Stimulated activated CD4-positive, alpha-beta T cell treated with anti-CD3 and anti-CD28 coated beads, Interleukin-1b, Interleukin-23, amount 100 ng/mL, for 24 hours (primary cell): ENCODE measurements at regions not wholly inside any gene's neighbourhood (a gene's known extent, or its start where the extent isn't known, plus 50 kb on each side); places are given as distances from the start of the nearest gene placed in this dataset.
"Not testable (repeated sequence)": the region's sequence is repeated elsewhere in the genome, so short reads cannot be mapped to it uniquely, and the experiment has no call there.

Experiments
- DNase-seq, 4 experiments: peaks; one replicate each; pipeline ENCODE4 v3.0.0-alpha.2; 2020; ENCODE audit warnings: low read depth in 4 of 4, low spot score in 1 of 4

DNA sequence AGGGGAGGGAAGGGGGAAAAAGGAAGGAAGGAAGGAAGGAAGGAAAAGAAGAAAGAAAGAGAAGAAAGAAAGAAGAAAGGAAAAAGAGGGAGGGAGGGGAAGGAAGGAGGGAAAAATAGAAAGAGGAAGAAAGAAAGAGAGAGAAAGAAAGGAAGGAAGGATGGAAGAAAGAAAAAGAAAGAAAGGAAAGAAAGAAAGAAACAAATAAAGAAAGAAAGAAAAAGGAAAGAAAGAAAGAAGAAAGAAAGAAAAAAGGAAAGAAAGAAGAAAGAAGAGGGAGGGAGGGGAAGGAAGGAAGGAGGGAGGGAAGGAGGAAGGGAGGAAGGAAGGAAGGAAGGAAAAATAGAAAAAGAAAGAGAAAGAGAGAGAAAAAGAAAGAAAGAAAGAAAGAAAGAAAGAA, 315.8 kb upstream of the PIK3C3 start:
- no peak for DNase-seq

DNA sequence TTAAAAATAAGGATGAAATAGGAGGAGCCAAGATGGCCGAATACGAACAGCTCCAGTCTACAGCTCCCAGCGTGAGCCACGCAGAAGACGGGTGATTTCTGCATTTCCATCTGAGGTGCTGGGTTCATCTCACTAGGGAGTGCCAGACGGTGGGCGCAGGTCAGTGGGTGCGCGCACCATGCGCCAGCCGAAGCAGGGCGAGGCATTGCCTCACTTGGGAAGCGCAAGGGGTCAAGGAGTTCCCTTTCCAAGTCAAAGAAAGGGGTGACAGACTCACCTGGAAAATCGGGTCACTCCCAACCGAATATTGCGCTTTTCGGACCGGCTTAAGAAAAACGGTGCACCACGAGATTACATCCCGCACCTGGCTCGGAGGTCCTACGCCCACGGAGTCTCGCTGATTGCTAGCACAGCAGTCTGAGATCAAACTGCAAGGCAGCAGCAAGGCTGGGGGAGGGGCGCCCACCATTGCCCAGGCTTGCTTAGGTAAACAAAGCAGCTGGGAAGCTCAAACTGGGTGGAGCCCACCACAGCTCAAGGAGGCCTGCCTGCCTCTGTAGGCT, 323.2 kb upstream of the PIK3C3 start:
- not testable (repeated sequence) for DNase-seq

DNA sequence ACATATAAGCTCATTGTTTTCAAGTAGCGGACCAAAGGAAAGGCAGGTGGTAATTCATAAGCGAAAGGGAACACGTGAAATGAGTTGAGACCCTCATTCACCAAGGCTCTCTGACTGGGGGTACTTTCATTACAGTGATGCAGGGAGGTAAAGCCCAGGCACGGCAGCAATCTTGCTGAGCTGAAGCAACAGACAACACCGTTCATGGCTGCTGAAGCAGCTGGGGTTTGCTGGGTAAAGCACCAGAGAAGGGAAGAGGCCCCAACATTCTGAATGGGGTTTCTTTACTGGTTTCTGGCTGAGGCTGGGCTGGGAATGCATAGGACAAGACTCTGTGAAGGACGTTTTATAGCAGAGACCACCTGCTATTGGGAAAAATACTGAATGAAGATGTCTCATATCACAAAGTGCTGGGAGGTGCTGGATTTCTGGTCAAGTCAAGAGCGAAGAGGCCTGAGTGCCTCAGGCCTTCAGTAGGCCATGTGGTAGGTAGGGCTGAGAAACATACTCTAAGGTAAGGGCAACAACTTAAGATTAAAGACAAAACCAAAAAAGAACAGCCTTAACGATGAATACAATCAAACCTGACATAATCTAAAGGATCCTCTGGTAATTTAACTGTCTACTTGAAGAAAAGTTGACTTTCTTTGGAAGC, 324.7 kb upstream of the PIK3C3 start:
- no peak for DNase-seq

DNA sequence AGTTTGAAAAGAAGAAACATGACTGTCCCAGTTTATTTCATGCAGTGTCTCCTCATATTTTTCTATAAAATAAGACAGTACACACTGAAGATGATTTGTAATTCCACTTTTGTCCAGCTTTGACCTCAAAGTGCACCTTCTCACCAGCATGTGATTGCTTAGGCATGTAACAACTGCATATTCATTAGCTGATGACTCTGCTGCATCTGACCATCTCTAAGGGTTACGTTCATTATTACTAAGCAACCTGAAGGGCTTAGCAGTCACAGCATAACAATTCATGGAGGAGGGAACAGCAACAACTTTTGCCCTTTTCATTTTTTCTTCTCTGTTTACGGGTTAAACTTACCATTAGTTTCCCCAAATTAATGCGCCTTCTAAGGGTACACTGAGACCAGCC, 330.6 kb upstream of the PIK3C3 start:
- DNase-seq, result no peak

DNA sequence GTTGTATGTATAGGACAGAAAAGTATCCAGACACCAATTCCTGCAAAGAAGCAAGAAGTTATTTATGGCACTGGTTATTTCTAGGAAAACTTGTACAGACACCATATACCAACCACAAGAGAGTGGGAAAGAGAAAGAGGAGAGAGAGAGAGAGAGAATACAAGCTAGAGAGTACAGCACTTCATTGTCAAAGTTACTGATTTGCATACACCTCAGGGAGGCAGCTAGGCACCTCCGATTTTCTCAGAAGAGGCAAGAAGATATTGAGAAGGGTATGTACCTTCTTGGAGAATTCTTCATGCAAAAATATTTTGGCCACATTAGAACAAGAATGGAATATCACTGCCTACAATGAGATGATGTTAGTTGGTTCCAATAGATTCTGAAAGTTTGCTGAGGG, 333.9 kb upstream of the PIK3C3 start:
- no peak for DNase-seq

DNA sequence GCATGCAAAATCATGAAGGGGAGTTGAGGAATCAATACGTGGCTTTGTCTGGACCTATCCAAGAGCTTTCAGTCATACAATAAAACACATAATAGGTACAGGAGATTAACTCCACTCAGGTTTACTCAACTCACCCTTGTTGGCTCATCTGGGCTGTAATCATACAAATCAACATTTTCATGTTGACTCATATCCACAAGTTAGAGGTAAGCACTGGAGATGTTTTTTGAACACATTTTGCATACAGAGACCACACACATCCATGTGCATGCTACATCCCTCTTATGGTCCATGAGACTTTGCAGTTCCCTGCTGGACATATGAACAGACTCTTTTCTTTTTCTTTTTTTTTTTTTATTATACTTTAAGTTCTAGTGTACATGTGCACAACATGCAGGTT, 336.9 kb upstream of the PIK3C3 start:
- DNase-seq, result no peak

DNA sequence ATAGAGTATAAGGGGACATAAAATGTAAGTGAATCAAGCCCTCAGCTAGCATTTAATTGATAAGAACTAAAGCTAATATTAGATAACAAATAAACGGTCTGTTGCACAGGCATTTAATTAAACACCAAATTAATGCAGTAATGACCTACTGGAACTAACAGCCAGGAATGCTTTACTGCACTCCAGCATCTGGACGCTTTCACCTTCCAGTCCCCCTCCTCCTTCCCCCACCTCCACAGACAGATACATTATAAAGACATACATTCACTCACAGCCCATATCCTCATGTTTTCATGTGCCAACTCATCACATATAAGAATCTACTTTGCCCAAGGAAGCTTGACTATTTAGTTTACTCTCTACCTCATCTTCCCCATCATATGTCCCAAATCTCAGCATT, 337.4 kb upstream of the PIK3C3 start:
- no peak for DNase-seq

DNA sequence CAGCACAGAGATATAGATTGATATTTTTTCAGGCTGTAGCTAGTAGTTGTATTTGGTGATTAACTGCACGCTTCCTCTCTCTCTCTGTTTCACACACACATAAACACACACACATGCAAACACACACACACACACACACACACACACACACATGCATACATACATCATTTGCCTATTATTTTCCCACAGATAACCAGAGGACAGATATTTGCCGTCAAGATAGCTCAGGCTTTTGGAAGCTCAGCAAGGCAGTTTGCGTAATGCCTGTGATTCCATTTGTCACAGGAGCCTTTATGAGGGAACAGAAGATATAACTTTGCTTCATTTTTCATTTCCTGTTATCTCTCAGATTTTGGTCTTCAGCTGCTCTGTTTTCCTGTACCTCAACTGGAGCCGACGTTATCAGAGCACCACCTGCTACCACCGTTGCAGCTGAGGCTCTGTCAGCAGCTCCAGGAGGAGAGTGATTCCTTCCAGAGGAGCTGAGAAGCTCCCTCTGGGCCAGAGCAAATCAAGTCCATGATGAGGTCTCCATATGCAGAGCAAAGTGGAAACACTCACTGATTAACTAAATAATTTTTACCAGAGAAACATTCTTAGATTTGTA, 341.9 kb upstream of the PIK3C3 start:
- DNase-seq, result no peak

DNA sequence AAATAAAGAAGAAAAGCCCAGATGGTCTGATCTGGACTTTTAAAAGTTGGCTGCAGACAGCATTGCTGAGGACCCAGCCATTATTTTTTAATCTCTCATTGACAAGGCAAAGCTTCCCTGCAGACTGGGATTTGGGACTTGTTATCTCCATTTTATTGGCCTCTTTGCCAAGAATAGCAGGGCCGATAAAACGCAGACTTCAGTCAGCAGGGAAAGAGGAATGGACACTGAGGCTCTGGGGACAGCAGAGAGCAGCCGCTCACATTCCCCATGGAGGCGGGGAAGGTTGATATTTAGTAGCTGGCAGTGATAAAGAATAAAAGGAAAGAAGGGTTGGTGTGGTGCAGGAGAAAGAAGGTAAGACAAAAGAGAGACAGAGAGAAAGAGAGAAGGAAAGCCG, 350.1 kb upstream of the PIK3C3 start:
- DNase-seq, result no peak

DNA sequence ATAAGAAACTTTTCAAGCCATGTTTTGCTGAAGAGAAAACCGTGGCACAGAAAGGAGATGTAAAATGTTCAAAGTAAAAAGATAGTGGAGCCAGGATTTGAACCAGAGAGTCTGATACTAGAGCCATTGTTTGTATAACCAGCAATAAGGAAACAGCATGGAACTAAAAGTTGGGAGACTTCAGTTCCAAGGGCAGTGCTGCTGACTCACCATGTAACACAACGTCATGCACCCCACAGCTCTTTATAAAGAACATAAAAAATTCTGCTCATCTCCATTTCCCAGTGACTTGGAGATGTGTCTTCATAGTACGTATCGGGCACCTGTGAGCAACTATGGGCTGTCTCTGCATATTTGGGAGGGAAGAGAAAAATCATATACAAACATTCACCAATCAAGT, 353.0 kb upstream of the PIK3C3 start:
- DNase-seq, result no peak

DNA sequence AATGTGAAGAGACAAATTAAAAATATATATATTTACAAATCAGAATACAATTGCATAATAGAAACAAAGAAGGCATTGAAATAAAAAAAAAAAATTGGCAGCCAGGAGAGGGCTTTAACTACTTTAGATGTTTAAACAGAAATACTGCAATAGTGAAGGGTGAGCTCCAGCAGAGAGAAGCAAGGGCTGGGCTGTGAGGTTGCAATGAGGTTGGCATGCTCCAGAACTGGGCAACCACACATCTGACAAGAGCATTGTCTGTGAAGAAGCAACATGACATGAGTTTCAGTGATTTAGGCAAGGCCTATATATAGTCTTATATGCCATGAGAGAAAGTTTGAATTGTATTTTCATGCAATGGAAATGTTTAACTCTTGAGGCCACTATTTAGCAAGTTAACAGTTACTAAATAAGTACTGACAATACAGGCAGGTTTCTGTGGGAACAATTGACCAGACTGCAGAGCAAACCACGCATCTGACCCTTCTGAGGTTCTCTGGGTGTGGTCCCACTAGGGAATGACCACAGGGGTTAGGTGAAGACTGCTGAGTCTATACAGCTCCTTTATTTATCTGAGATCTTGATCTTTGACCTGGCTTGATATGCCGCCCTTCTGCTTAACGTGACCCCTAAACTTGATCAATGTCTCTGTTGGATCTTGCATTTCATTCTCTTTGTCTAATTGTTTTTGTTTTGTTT, 354.2 kb upstream of the PIK3C3 start:
- DNase-seq, result no peak

DNA sequence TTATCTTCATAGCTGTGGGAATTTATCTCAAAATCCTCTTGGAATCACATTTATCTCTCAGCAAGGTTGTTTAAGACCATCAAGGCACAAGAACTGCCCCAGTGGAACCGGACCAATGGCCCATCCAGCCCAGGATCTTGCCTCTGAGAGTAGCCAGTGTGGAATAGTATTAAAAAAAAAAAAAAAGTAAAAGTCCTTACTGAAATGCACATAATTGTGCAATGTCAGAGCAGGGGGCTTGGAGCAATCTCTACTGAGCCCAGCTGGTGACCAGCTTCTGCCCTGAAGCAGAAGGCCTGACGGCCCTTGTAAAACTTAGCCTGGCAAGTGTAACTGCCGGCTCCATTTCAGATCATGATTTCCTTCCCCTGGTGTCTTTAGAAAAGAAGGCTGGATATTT, 355.6 kb upstream of the PIK3C3 start:
- DNase-seq, result no peak

DNA sequence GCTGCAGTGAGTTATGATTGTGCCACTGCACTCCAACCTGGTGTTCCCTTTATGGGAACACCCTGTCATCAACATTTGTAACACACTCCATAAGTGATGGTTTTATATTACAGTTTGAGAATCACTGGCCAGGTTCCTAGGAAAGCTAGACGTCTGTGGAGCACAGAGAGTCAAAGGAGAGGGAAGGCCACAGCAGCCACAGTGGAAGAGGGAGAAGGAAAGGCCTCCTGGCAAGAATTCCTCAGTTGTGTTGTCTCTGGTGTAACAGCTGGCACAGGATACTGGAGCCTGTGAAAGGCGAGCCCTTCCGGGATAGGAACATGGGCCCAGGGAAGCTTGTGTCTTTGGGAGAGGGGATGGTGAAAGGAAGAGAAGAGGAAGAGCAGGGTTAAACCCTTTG, 360.5 kb upstream of the PIK3C3 start:
- no peak for DNase-seq

DNA sequence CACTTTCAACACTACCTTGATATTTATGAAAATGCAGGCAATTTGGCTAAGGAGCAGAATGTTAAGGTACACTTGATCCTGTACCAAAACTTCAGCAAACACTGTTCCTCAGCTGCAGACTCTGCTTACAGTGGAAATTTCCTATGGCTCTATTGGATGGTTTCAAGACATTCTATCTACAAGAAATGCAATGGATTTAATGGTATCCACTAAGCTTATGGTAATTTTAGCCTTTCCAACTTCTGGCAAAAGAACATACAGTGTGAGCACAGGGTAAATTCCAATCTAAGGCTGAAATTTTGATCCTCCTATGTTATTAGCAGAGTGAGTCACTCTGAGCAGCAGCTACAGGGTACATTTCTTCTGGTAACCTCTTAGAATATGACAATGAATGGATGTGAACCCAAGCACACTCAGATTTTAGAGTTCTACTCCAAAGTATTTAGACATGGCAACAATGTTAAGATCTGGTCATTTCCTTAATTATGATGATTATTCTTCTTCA, 361.8 kb upstream of the PIK3C3 start:
- no peak for DNase-seq

DNA sequence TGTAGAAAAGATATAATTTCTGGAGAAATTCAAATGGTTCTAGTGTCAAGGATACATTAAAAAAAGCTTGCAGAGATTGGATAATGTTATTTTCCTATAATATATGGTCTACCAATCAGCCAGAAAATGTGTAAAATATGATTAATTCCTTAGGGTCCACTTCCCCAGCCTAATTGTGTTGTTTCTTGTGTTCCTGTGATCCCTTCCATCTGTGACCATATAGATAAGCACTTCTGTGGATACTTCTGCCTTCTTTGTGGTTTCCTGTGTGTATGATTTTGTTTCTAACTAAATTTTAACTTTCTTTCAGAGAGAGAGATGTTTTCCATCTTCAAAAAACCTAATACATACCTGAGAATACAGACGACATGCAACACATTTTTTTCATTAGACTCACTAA, 367.1 kb upstream of the PIK3C3 start:
- no peak for DNase-seq

DNA sequence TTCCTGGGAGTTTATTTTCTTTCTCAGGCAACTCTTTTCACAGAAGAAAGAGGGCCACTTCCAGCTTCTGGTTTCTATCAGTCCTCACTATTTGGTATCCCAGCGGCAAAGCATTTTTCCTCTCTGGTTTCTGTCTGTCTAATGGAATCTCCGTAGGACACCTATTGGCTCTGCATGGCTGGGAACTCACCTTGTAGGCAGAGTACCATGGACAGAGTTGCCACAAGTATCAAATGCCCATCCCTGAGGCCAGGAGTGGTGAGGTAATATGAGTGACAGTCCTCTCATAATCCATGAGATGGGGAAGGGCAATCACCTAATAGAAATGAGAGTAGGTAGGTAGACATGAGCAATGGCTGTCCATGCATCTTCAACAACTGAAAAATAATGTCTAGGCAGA, 369.5 kb upstream of the PIK3C3 start:
- no peak for DNase-seq

DNA sequence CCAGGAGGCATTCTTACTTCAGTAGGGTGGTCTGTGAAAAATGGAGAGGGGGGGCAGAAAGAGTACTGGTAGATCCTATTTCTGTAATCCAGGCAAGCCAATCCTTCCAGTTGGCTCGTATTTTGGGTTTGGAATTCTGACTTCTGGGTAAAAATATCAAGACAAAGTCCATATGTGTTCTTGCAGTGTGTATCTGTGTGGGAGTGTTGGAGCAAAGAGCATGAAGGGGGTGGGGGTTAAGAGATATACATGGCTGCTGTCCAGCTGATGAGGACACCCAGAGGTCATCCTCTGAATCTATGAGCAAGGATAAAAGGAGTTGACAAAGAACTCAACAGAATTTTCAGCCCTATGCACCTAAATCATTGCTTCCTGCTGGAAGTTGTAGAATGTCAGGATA, 375.8 kb upstream of the PIK3C3 start:
- DNase-seq, result no peak

DNA sequence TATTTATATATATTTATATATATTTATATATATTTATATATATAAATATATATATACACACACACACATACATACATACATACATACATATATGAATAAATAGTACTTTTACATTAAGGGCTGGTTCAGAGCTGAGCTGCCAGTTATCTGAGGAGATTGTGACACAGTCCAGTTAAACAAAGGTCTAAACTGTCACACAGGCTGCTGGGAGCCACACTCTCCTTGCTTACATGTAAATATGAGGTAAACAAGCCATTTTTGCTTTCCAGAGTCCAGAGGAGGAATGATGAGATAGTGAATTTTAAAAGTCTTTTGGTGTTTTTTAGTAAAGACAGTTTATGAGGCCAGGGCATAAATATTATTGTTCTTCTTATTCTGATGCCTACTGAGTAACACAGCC, 377.5 kb upstream of the PIK3C3 start:
- no peak for DNase-seq

DNA sequence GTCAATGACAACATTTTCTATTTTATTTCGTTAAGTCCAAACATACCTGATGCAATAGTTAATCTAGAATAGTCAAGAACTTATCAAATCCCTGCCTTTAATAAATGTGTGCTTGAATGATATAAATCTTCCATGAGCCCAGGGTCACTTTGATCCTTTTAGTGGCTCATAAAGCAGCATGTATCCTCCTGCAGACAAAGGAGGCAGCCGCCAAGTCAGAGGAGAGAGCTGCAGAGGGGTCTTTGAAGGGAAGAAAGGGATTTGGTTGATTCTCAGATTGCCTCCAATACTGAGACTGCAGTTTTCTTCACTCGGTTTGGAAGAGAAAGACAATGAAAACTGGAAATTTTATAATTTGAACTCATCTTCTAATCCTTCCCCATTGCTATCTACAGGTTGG, 378.4 kb upstream of the PIK3C3 start:
- DNase-seq, result no peak

DNA sequence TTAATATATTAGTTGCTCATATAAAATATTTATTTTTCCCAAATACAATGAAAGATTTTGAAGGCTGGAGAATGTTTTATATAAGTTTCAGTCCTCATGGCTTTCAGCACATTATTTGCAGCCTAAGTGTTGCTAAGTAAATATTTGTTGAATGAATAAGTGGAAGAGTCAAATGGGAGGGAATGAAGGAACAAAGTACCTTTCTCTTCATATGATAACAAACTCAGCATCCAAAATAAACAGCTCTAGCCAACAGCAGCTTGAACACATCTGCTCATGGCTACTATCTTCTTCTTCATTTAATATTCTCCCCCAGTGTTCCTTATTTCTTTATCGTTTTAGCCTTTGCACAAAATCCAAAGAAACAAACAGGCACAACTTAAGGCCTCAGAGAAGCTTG, 385.2 kb upstream of the PIK3C3 start:
- no peak for DNase-seq

DNA sequence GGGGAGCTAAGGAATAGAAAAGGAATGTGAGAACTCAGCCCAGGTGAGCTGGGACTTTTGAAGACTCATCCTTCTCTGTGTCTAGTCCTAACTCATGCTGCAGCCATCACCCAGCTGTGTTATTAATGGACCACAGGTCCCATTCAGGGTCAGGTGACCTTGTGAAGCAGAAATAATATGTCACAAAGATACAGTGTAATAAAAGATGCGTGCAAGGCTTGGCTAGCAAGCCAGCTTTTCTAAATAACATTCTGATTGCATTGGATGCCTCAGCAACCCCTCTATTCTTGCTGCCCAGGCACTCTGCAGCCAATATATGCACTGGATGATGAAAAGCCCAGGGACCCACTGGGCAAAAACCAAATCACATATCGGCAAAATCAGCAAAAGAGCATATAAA, 393.1 kb upstream of the PIK3C3 start:
- DNase-seq, result no peak

DNA sequence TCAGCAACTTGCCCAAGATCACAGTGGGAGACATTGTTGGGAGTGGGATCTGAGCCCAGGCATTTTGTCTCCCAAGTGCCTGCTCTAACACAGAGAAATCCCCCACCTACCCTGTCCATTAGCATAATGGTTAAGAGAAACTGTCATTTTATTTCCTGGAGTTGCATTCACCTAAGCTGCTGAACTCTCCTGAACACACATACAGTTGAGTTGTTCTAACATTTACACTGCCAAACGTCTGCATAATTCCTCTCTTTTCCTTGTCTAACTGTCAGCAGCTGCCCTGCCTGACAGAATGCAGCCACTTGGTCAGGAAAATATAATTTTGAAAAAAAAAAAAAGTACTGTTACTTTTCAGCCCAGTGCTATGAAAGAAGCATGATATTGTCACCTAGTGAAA, 396.3 kb upstream of the PIK3C3 start:
- no peak for DNase-seq
